IMR-90 (cell line): ENCODE measurements at regions not wholly inside any gene's neighbourhood (a gene's known extent, or its start where the extent isn't known, plus 50 kb on each side); places are given as distances from the start of the nearest gene placed in this dataset.

Experiments
- ATAC-seq: fragments of 200-7000 bp; cut with Tn5 transposase; 2 replicates; pipeline ENCODE4 v1.9.1; 2020; ENCODE audit warnings: low read depth, mild to moderate bottlenecking, moderate library complexity
- BruUV-seq: library from RNA; stranded (reverse); fragments of 400-500 nt; replicated peaks from 2 replicates; lab custom pipeline; 2021; lab: Mats Ljungman, UMichigan
- CTCF ChIA-PET: fragments of 300-600 bp; formaldehyde crosslinking; extraction: SDS; loops from one replicate; lab custom pipeline; 2021; ENCODE audit warnings: antibody characterized with exemption; lab: Yijun Ruan, JAX
- POLR2A ChIA-PET: fragments of 300-600 bp; sonication (Branson Sonifier 250); formaldehyde crosslinking; loops from one replicate; lab custom pipeline; 2022; ENCODE audit warnings: antibody characterized with exemption; ENCODE audit not compliant: unreplicated experiment; lab: Charles Lee
- DNase-seq: peaks from one replicate; pipeline ENCODE4 v3.0.0; 2013
- H2AFZ ChIP-seq: replicated peaks from 2 replicates; pipeline ENCODE3; 2013; ENCODE audit warnings: low read length, mild to moderate bottlenecking; ENCODE audit not compliant: poor library complexity
- H2AK5ac ChIP-seq: 2 replicates; pipeline ENCODE4 v1.6.1; 2013; ENCODE audit warnings: low read depth, low read length, inconsistent platforms
- H2AK9ac ChIP-seq: replicated peaks from 2 replicates; pipeline ENCODE3; 2013; ENCODE audit warnings: mild to moderate bottlenecking, low read depth, low read length, moderate library complexity; ENCODE audit not compliant: poor library complexity
- H2BK120ac ChIP-seq: 2 replicates; pipeline ENCODE4 v1.6.1; 2013; ENCODE audit warnings: low read depth, low read length, inconsistent platforms
- H2BK15ac ChIP-seq: 3 replicates; pipeline ENCODE4 v1.6.1; 2013; ENCODE audit warnings: low read depth, low read length, inconsistent platforms
- H2BK20ac ChIP-seq: 2 replicates; pipeline ENCODE4 v1.6.1; 2013; ENCODE audit warnings: low read depth, mild to moderate bottlenecking, inconsistent platforms, low read length, moderate library complexity
- H2BK5ac ChIP-seq: 2 replicates; pipeline ENCODE4 v1.6.1; 2013; ENCODE audit warnings: mild to moderate bottlenecking, low read depth, low read length, inconsistent platforms; ENCODE audit not compliant: poor library complexity, severe bottlenecking
- H3K14ac ChIP-seq: replicated peaks from 2 replicates; pipeline ENCODE4 v1.6.1; 2013; ENCODE audit warnings: low read depth, low read length, inconsistent platforms
- H3K18ac ChIP-seq: 2 replicates; pipeline ENCODE4 v1.6.1; 2013; ENCODE audit warnings: low read depth, low read length, control low read depth
- H3K23ac ChIP-seq: 2 replicates; pipeline ENCODE4 v1.6.1; 2013; ENCODE audit warnings: low read depth, low read length, inconsistent platforms
- H3K27ac ChIP-seq: 2 replicates; pipeline ENCODE4 v1.5.1; 2013; ENCODE audit warnings: mild to moderate bottlenecking, control low read depth, low read length; ENCODE audit not compliant: insufficient read depth
- H3K27me3 ChIP-seq: 2 replicates; pipeline ENCODE4 v1.6.1; 2013; ENCODE audit warnings: low read length; ENCODE audit not compliant: control insufficient read depth, insufficient read depth
- H3K36me3 ChIP-seq: 2 replicates; pipeline ENCODE4 v1.6.1; 2013; ENCODE audit warnings: low read length, mixed read lengths; ENCODE audit not compliant: control insufficient read depth, insufficient read depth
- H3K4ac ChIP-seq: 2 replicates; pipeline ENCODE4 v1.6.1; 2013; ENCODE audit warnings: low read depth, low read length, inconsistent platforms
- H3K4me1 ChIP-seq: 2 replicates; pipeline ENCODE4 v1.6.1; 2013; ENCODE audit warnings: low read length, mixed read lengths; ENCODE audit not compliant: control insufficient read depth, insufficient read depth
- H3K4me2 ChIP-seq: 2 replicates; pipeline ENCODE4 v1.6.1; 2013; ENCODE audit warnings: low read depth, mild to moderate bottlenecking, control low read depth, low read length, moderate library complexity
- H3K4me3 ChIP-seq: 2 replicates; pipeline ENCODE4 v1.5.1; 2013; ENCODE audit warnings: low read depth, mild to moderate bottlenecking, control low read depth, low read length, moderate library complexity; ENCODE audit not compliant: insufficient read depth
- H3K56ac ChIP-seq: 2 replicates; pipeline ENCODE4 v1.6.1; 2013; ENCODE audit warnings: low read length, inconsistent platforms; ENCODE audit not compliant: insufficient read depth; ENCODE audit errors: extremely low read depth
- H3K79me1 ChIP-seq, 2 experiments: 2 replicates each; pipeline ENCODE4 v1.6.1; 2013; ENCODE audit warnings: low read length in 2 of 2, inconsistent platforms in 1 of 2, low read depth in 1 of 2
- H3K9ac ChIP-seq: 2 replicates; pipeline ENCODE4 v1.6.1; 2013; ENCODE audit warnings: low read depth, low read length, control low read depth
- H3K9me1 ChIP-seq: 2 replicates; pipeline ENCODE4 v1.6.1; 2013; ENCODE audit warnings: low read length, inconsistent platforms; ENCODE audit not compliant: insufficient read depth
- H3K9me3 ChIP-seq: 2 replicates; pipeline ENCODE4 v1.6.1; 2013; ENCODE audit warnings: low read length; ENCODE audit not compliant: control insufficient read depth, insufficient read depth
- H4K20me1 ChIP-seq: 2 replicates; pipeline ENCODE4 v1.6.1; 2013; ENCODE audit warnings: low read length, inconsistent platforms; ENCODE audit not compliant: insufficient read depth
- H4K5ac ChIP-seq: 2 replicates; pipeline ENCODE4 v1.6.1; 2013; ENCODE audit warnings: mild to moderate bottlenecking, low read depth, low read length, control low read depth
- H4K8ac ChIP-seq, 2 experiments: 2 replicates each; pipeline ENCODE4 v1.6.1; 2013; ENCODE audit warnings: low read depth in 2 of 2, low read length in 2 of 2, control low read depth in 1 of 2, inconsistent platforms in 1 of 2
- H4K91ac ChIP-seq: 2 replicates; pipeline ENCODE4 v1.6.1; 2013; ENCODE audit warnings: low read depth, low read length, inconsistent platforms; ENCODE audit not compliant: insufficient read depth
- CHD1 ChIP-seq: IDR thresholded peaks from 2 replicates; pipeline ENCODE4 v1.6.1; 2012; ENCODE audit warnings: low read depth, low read length, improper control_type of control experiment
- SMC3 ChIP-seq: fragments of 150-350 bp; IDR thresholded peaks from 2 replicates; pipeline ENCODE4 v1.6.1; 2016; ENCODE audit warnings: low read depth, mild to moderate bottlenecking, antibody characterized with exemption, low read length, moderate library complexity
- WGBS, 2 experiments: methylation state at CpG; one replicate each; pipeline versions ENCODE4 v1.1.5 to v1.1.7; 2013; ENCODE audit warnings: missing lambda C conversion rate in 2 of 2; ENCODE audit not compliant: insufficient read length in 1 of 2; ENCODE audit errors: extremely low coverage in 2 of 2; 5-methylcytosine and 5-hydroxymethylcytosine counted together
- dilution Hi-C: fragments of 300-500 bp; cut with HindIII; formaldehyde crosslinking; loops from one replicate; pipeline ENCODE4 v1.14.3; 2018; ENCODE audit warnings: low sequenced_read_pairs; ENCODE audit not compliant: unreplicated experiment
- in situ Hi-C: fragments of 300-500 bp; cut with MboI; formaldehyde crosslinking; loops from 3 replicates; pipeline ENCODE4 v1.14.3; 2019; ENCODE audit warnings: low sequenced_read_pairs, inconsistent platforms, mixed read lengths
- intact Hi-C: fragments of 100-400 bp; cut with micrococcal nuclease; formaldehyde crosslinking; loops from 2 replicates; pipeline ENCODE4 v1.10.0; 2022

GRCh38 chr1:38329644-38330043, 283.1 kb upstream of the POU3F1 start:
- Histone ChIP-seq H3K23ac (no peak overlapping the region), H3K27ac (no peak overlapping the region), H2BK20ac (no peak overlapping the region), H3K9me3 (no peaks in the 10 kb centered on the region), H4K20me1 (no peaks in the 10 kb centered on the region), H4K91ac (no peak overlapping the region), H2AK5ac (no peak overlapping the region), H3K4me1 (no peaks in the 10 kb centered on the region), H3K18ac (no peak overlapping the region), H3K27me3 (no peaks in the 10 kb centered on the region), H3K4me3 (no peak overlapping the region), H3K4me2 (no peak overlapping the region), H2AK9ac (no peak overlapping the region), H3K14ac (no peak overlapping the region), H4K5ac (no peak overlapping the region), H4K8ac (no peak overlapping the region), H3K9ac (no peak overlapping the region), H3K36me3 (no peaks in the 10 kb centered on the region), H2AFZ (no peak overlapping the region), H3K56ac (no peak overlapping the region), H3K4ac (no peak overlapping the region), H2BK120ac (no peak overlapping the region), H2BK5ac (no peak overlapping the region), H3K9me1 (no peaks in the 10 kb centered on the region), H3K79me1 (no peaks in the 10 kb centered on the region), H2BK15ac (no peak overlapping the region)
- ChIA-PET CTCF (interaction anchor here (0.6 kb wide), 1 partner anchor 150 kb away, joined by 3 read pairs; no protein-coding TSS in a partner anchor), POLR2A (no interaction called here)
- TF ChIP-seq CHD1 (no peak), SMC3 (no peak)
- ATAC-seq (no peak), DNase-seq (no peak)
- intact Hi-C loops, result no loop called here
- dilution Hi-C loops, result no loop called here
- no TSS peak for BruUV-seq
- WGBS, 2 experiments, result 13% methylated on average over 1 of the region's 2 CpGs; no CpG with 5 or more reads in 1 of the 2 experiments
- in situ Hi-C loops, result no loop called here
